ENCODE measurements at regions not wholly inside any gene's neighbourhood (a gene's known extent, or its start where the extent isn't known, plus 50 kb on each side); places are given as distances from the start of the nearest gene placed in this dataset.

- TF ChIP-seq, protein P1, sequence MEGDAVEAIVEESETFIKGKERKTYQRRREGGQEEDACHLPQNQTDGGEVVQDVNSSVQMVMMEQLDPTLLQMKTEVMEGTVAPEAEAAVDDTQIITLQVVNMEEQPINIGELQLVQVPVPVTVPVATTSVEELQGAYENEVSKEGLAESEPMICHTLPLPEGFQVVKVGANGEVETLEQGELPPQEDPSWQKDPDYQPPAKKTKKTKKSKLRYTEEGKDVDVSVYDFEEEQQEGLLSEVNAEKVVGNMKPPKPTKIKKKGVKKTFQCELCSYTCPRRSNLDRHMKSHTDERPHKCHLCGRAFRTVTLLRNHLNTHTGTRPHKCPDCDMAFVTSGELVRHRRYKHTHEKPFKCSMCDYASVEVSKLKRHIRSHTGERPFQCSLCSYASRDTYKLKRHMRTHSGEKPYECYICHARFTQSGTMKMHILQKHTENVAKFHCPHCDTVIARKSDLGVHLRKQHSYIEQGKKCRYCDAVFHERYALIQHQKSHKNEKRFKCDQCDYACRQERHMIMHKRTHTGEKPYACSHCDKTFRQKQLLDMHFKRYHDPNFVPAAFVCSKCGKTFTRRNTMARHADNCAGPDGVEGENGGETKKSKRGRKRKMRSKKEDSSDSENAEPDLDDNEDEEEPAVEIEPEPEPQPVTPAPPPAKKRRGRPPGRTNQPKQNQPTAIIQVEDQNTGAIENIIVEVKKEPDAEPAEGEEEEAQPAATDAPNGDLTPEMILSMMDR (conservative IDR thresholded peaks at IDR 0.05), result no peak
- no peak for TF ChIP-seq ZFX (IDR thresholded peaks at IDR 0.05)
Measured at GRCh38 chr12:91887957-91888356, 257.7 kb downstream of the BTG1 start.
